Astrocyte (in vitro differentiated cells and primary cell): ENCODE measurements at regions not wholly inside any gene's neighbourhood (a gene's known extent, or its start where the extent isn't known, plus 50 kb on each side); places are given as distances from the start of the nearest gene placed in this dataset.

ENCODE experiments used
- CTCF ChIP-seq: IDR thresholded peaks from 2 replicates; pipeline ENCODE4 v1.5.1; 2011; ENCODE audit warnings: low read depth, mild to moderate bottlenecking, inconsistent platforms, low read length, moderate library complexity; ENCODE audit not compliant: insufficient read depth
- EZH2 ChIP-seq: IDR thresholded peaks from 2 replicates; pipeline ENCODE4 v1.6.1; 2012; ENCODE audit warnings: mild to moderate bottlenecking, low read length, inconsistent platforms; ENCODE audit not compliant: insufficient read depth

- no peak for TF ChIP-seq CTCF
- TF ChIP-seq EZH2: no peak
Measured at GRCh38 chr2:189298038-189298437, 118.5 kb upstream of the COL5A2 start.
